OCI-LY3 (cell line): ENCODE measurements at regions not wholly inside any gene's neighbourhood (a gene's known extent, or its start where the extent isn't known, plus 50 kb on each side); places are given as distances from the start of the nearest gene placed in this dataset.

ENCODE experiments used
- EZH2phosphoT487 ChIP-seq: fragments of 200-600 bp; shearing (Covaris generic); IDR thresholded peaks from 2 replicates; pipeline ENCODE4 v1.6.1; 2018; ENCODE audit warnings: antibody characterized with exemption, mixed run types, low read depth
- TF ChIP-seq, protein P1 (sequence below): fragments of 200-600, 300-600 bp; sonication (generic); IDR thresholded peaks from 2 replicates; pipeline ENCODE4 v1.5.1; 2014; ENCODE audit warnings: antibody characterized with exemption, low read length, low read depth

DNA sequence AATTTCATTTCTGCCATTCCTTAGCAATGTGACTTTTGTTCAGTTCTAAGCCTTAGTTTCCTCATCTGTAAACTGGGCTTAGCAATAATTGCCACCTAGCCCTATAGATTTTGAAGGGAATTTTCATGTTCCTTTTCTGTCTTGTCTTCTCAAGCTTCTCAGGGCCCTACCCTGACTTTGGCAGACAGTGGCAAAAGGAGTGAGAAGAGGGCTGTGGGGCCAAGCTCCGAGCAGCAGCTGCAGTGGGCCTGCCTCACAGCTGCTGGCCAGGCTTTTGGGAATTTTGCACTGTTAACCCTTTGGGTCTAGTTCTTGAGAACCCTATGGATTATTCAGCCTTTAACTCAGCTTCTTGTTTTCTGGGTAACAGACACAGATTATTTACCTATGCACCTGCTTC is 67.6 kb upstream of the IGSF1 start:
- TF ChIP-seq, protein P1, sequence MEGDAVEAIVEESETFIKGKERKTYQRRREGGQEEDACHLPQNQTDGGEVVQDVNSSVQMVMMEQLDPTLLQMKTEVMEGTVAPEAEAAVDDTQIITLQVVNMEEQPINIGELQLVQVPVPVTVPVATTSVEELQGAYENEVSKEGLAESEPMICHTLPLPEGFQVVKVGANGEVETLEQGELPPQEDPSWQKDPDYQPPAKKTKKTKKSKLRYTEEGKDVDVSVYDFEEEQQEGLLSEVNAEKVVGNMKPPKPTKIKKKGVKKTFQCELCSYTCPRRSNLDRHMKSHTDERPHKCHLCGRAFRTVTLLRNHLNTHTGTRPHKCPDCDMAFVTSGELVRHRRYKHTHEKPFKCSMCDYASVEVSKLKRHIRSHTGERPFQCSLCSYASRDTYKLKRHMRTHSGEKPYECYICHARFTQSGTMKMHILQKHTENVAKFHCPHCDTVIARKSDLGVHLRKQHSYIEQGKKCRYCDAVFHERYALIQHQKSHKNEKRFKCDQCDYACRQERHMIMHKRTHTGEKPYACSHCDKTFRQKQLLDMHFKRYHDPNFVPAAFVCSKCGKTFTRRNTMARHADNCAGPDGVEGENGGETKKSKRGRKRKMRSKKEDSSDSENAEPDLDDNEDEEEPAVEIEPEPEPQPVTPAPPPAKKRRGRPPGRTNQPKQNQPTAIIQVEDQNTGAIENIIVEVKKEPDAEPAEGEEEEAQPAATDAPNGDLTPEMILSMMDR = no peak
- TF ChIP-seq EZH2phosphoT487 = no peak
